Activated B cell treated with CpG ODN at 0.5 μM for 24 hours (primary cell): ENCODE measurements at regions not wholly inside any gene's neighbourhood (a gene's known extent, or its start where the extent isn't known, plus 50 kb on each side); places are given as distances from the start of the nearest gene placed in this dataset.

Experiments used
- ATAC-seq: fragments of 200-7000 bp; cut with Tn5 transposase; one replicate; pipeline ENCODE4 v1.10.0; 2021; ENCODE audit warnings: low read depth, mild to moderate bottlenecking, moderate library complexity
- CTCF ChIA-PET: fragments of 350-600 bp; sonication (Branson Sonifier 250); formaldehyde crosslinking; loops from one replicate; lab custom pipeline; 2021; ENCODE audit warnings: antibody characterized with exemption; lab: Charles Lee
- POLR2A ChIA-PET: fragments of 350-600 bp; sonication (Branson Sonifier 250); formaldehyde crosslinking; loops from one replicate; lab custom pipeline; 2021; ENCODE audit warnings: antibody characterized with exemption; lab: Charles Lee
- DNase-seq: peaks from one replicate; pipeline ENCODE4 v3.0.0; 2022
- H3K27ac Mint-ChIP-seq: one replicate; pipeline ENCODE4 v1.8.0; 2020; ENCODE audit warnings: mixed read lengths
- H3K27me3 Mint-ChIP-seq: one replicate; pipeline ENCODE4 v1.8.0; 2021; ENCODE audit warnings: mixed read lengths
- H3K36me3 Mint-ChIP-seq: one replicate; pipeline ENCODE4 v1.8.0; 2021; ENCODE audit warnings: low read depth, mixed read lengths
- H3K4me1 Mint-ChIP-seq: one replicate; pipeline ENCODE4 v1.8.0; 2021; ENCODE audit warnings: mixed read lengths
- H3K4me3 Mint-ChIP-seq: one replicate; pipeline ENCODE4 v1.8.0; 2020; ENCODE audit warnings: mild to moderate bottlenecking, mixed read lengths
- H3K9me3 Mint-ChIP-seq: one replicate; pipeline ENCODE4 v1.8.0; 2020; ENCODE audit warnings: mixed read lengths
- intact Hi-C: fragments of 100-400 bp; cut with micrococcal nuclease; formaldehyde crosslinking; loops from one replicate; pipeline ENCODE4 v1.15.1; 2024
- TF ChIP-seq, protein P1 (sequence below): fragments of 200-600 bp; IDR thresholded peaks from one replicate; pipeline ENCODE4 v1.8.0; 2022; ENCODE audit warnings: antibody characterized with exemption, mild to moderate bottlenecking

DNA sequence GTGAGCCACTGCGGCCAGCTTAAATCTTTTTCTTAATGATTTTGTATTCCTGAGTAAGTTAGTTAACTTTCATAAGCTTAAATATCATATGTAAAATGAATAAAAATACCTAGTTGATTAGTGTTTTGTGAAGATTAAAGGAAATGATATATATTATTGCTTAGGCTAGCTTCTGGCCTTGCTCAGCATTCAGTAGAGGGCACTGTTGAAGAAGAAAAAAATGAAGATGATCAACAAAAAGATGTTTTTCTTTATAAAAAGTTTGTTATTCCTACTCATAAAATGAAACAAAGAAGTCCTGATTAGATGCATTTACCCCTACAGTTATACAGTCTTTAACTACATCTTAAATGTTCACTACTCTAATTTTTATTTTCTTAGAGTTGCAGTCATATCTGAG lies 797.7 kb downstream of the RAPGEF2 start:
- TF ChIP-seq, protein P1, sequence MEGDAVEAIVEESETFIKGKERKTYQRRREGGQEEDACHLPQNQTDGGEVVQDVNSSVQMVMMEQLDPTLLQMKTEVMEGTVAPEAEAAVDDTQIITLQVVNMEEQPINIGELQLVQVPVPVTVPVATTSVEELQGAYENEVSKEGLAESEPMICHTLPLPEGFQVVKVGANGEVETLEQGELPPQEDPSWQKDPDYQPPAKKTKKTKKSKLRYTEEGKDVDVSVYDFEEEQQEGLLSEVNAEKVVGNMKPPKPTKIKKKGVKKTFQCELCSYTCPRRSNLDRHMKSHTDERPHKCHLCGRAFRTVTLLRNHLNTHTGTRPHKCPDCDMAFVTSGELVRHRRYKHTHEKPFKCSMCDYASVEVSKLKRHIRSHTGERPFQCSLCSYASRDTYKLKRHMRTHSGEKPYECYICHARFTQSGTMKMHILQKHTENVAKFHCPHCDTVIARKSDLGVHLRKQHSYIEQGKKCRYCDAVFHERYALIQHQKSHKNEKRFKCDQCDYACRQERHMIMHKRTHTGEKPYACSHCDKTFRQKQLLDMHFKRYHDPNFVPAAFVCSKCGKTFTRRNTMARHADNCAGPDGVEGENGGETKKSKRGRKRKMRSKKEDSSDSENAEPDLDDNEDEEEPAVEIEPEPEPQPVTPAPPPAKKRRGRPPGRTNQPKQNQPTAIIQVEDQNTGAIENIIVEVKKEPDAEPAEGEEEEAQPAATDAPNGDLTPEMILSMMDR, result no peak
- no peak for ATAC-seq
- no peak overlapping the region for H3K27ac Mint-ChIP-seq
- peaks cover 8% of the 10 kb centered on the region for H3K9me3 Mint-ChIP-seq
- H3K36me3 Mint-ChIP-seq, result no peaks in the 10 kb centered on the region
- no peaks in the 10 kb centered on the region for H3K27me3 Mint-ChIP-seq
- DNase-seq, result no peak
- H3K4me1 Mint-ChIP-seq, result no peaks in the 10 kb centered on the region
- H3K4me3 Mint-ChIP-seq, result no peak overlapping the region
- intact Hi-C loops, result no loop called here
- ChIA-PET POLR2A (no interaction called here), CTCF (no interaction called here)

DNA sequence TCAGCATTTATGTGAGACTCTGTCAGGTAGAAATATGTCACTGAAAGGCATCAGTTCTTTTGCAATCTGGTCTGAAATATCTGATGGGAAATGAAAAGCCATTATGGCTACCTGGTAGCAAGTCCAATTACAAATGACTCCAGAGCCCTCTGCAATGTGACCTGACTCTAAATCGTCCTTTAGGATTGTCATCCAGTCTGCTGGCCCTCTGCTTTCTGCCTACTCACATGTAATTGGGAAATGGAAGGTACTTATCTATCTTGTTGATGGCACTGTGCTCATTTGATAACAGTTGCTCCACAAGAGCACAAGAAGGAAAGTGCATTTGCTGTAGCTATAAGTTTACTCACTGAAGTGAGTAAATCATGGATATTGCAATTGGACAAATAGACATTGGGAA lies 799.8 kb downstream of the RAPGEF2 start:
- no peak overlapping the region for H3K4me3 Mint-ChIP-seq
- POLR2A ChIA-PET, result no interaction called here
- no peak overlapping the region for H3K27ac Mint-ChIP-seq
- ATAC-seq (no peak), DNase-seq (no peak)
- CTCF ChIA-PET, result no interaction called here
- no peaks in the 10 kb centered on the region for H3K36me3 Mint-ChIP-seq
- H3K27me3 Mint-ChIP-seq, result no peaks in the 10 kb centered on the region
- peaks cover 6% of the 10 kb centered on the region for H3K9me3 Mint-ChIP-seq
- H3K4me1 Mint-ChIP-seq, result no peaks in the 10 kb centered on the region
- TF ChIP-seq, protein P1, result no peak
- intact Hi-C loops, result no loop called here

DNA sequence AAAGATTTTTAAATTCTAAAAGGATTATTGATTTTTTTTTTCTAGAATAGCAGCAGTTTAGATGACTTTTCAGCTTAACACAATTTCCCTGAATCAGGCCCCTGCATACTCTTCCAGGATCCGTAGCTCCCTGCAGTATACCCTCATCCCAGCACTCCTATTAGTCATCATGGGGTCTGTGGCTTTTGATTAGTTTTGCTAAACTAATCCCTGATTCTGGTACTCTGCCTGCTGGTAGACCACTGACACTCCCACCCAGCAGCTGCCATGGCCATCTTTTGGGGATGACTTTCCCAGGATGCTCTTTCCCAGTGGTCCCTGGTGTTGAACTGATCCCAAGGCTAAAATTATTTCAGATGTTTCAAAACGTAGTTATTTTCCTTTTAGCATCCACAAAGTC lies 802.0 kb downstream of the RAPGEF2 start:
- peaks cover 8% of the 10 kb centered on the region for H3K9me3 Mint-ChIP-seq
- no peaks in the 10 kb centered on the region for H3K4me1 Mint-ChIP-seq
- intact Hi-C loops, result no loop called here
- no peaks in the 10 kb centered on the region for H3K36me3 Mint-ChIP-seq
- H3K27me3 Mint-ChIP-seq, result no peaks in the 10 kb centered on the region
- POLR2A ChIA-PET, result no interaction called here
- no peak for ATAC-seq
- CTCF ChIA-PET, result no interaction called here
- no peak overlapping the region for H3K27ac Mint-ChIP-seq
- H3K4me3 Mint-ChIP-seq, result no peak overlapping the region
- no peak for DNase-seq
- TF ChIP-seq, protein P1, result no peak

DNA sequence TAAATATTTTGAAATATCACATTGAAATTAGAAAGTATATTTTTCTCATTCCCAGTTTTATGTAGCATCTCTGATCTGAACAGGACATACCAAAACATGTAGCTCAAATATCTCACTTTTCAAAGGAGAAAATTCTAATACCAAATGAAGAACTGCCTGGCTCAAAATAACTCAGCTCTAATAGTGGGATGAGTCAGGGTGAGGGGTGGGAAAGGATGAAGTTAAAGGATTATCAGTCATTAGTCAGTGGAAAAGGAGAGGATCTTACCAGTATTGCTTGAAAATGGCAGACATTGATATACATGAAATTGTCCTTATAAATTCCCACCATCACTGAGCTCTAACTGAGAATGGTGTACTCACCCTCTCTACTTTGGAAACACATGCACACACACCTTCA lies 803.2 kb downstream of the RAPGEF2 start:
- CTCF ChIA-PET, result no interaction called here
- POLR2A ChIA-PET, result no interaction called here
- H3K27me3 Mint-ChIP-seq, result no peaks in the 10 kb centered on the region
- H3K27ac Mint-ChIP-seq, result no peak overlapping the region
- H3K36me3 Mint-ChIP-seq, result no peaks in the 10 kb centered on the region
- no peaks in the 10 kb centered on the region for H3K4me1 Mint-ChIP-seq
- H3K4me3 Mint-ChIP-seq, result no peak overlapping the region
- DNase-seq (no peak), ATAC-seq (no peak)
- intact Hi-C loops, result no loop called here
- TF ChIP-seq, protein P1, result no peak
- H3K9me3 Mint-ChIP-seq, result peaks cover 8% of the 10 kb centered on the region

DNA sequence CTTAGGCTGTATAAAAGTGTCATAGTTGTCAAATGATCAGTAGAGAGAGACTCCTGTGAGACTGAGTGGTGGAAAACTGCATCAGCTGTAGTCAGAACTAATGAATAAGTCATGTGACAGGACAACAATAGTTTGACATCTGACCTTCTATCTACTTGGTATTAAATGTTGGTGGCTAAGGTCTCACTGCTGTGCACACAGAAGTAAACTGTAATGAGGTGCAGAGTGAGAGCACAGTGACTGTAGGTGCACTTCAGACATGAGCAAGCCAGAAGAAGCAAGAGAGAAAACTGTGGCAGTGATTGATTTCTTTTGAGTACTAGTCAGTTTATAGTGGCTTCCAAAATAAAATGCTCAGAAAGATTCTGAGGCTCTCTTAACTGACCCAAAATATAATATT lies 803.6 kb downstream of the RAPGEF2 start:
- TF ChIP-seq, protein P1, result no peak
- H3K27ac Mint-ChIP-seq, result no peak overlapping the region
- DNase-seq (no peak), ATAC-seq (no peak)
- H3K36me3 Mint-ChIP-seq, result no peaks in the 10 kb centered on the region
- H3K27me3 Mint-ChIP-seq, result no peaks in the 10 kb centered on the region
- no peak overlapping the region for H3K4me3 Mint-ChIP-seq
- intact Hi-C loops, result no loop called here
- H3K9me3 Mint-ChIP-seq, result peaks cover 8% of the 10 kb centered on the region
- ChIA-PET CTCF (no interaction called here), POLR2A (no interaction called here)
- H3K4me1 Mint-ChIP-seq, result no peaks in the 10 kb centered on the region
